Hepatocyte (in vitro differentiated cells): ENCODE measurements at regions not wholly inside any gene's neighbourhood (a gene's known extent, or its start where the extent isn't known, plus 50 kb on each side); places are given as distances from the start of the nearest gene placed in this dataset.

Experiments used
- EZH2 ChIP-seq: fragments of 200-600 bp; sonication (generic); IDR thresholded peaks from 2 replicates; pipeline ENCODE4 v1.6.1; 2016; ENCODE audit warnings: antibody characterized with exemption, mild to moderate bottlenecking, borderline replicate concordance
- EZH2phosphoT487 ChIP-seq: fragments of 200-600 bp; sonication (generic); IDR thresholded peaks from one replicate; pipeline ENCODE4 v1.6.1; 2018; ENCODE audit warnings: antibody characterized with exemption, mild to moderate bottlenecking, low read depth, moderate library complexity; ENCODE audit not compliant: unreplicated experiment, severe bottlenecking
- TF ChIP-seq, protein P1 (sequence below): fragments of 200-600 bp; sonication (generic); IDR thresholded peaks from 2 replicates; pipeline ENCODE4 v1.5.1; 2016; ENCODE audit warnings: antibody characterized with exemption, mild to moderate bottlenecking; ENCODE audit not compliant: poor library complexity

DNA sequence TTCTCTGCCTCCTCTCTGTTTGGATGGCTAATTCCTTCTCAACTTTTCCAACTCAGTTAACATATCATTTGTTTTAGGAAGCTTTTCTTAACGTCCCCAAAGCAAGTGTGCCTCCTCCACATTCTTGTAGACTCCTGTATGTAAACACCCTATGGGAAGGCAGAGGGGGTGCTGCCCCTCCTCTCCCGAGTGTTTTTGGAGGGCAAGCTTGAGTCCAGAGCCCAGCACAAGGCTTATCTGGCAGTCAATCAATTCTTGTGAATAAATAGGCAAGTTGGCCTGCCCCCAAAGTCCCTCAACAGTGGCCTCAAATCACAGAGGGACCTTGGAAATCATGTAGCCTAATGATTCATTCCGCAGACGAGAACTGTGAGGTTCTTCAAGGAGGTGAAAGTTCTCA, 305.6 kb downstream of the RPS24 start:
- TF ChIP-seq, protein P1, sequence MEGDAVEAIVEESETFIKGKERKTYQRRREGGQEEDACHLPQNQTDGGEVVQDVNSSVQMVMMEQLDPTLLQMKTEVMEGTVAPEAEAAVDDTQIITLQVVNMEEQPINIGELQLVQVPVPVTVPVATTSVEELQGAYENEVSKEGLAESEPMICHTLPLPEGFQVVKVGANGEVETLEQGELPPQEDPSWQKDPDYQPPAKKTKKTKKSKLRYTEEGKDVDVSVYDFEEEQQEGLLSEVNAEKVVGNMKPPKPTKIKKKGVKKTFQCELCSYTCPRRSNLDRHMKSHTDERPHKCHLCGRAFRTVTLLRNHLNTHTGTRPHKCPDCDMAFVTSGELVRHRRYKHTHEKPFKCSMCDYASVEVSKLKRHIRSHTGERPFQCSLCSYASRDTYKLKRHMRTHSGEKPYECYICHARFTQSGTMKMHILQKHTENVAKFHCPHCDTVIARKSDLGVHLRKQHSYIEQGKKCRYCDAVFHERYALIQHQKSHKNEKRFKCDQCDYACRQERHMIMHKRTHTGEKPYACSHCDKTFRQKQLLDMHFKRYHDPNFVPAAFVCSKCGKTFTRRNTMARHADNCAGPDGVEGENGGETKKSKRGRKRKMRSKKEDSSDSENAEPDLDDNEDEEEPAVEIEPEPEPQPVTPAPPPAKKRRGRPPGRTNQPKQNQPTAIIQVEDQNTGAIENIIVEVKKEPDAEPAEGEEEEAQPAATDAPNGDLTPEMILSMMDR = no peak
- TF ChIP-seq EZH2 (no peak), EZH2phosphoT487 (no peak)
